ENCODE measurements at regions not wholly inside any gene's neighbourhood (a gene's known extent, or its start where the extent isn't known, plus 50 kb on each side); places are given as distances from the start of the nearest gene placed in this dataset.

DNA sequence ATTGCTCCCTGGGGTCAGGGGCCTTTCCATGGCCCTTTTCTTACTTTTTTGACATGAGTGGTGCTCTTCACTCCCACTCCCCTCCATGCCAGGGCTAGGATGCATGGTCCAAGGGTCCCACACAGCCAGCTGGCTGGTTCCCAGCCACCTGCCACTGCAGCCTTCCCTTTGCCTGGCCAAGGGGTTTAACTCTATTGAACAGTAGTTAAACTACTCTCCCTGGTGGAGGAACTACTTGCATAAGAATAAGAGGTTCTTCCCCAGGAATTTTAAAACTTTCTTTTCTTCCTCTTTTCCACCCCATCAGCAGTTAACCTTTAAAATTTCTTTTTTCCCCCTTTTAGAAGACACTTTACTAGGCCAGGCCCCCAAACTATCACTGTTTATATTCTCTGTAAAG lies 1532.8 kb upstream of the ACO1 start:
- TF ChIP-seq POLR2A (IDR thresholded peaks at IDR 0.05; ENCODE audit: low read length) (no peak), GATA1 (IDR thresholded peaks at IDR 0.05; ENCODE audit: low read depth, low read length) (no peak)

Measured in erythroblast (primary cell).